GM19395 (cell line): ENCODE measurements at regions not wholly inside any gene's neighbourhood (a gene's known extent, or its start where the extent isn't known, plus 50 kb on each side); places are given as distances from the start of the nearest gene placed in this dataset.

ENCODE experiments used
- ATAC-seq: cut with Tn5 transposase; IDR thresholded peaks from one replicate; pipeline ENCODE4 v1.9.1; 2021; ENCODE audit warnings: mild to moderate bottlenecking, moderate library complexity; ENCODE audit not compliant: unreplicated experiment

DNA sequence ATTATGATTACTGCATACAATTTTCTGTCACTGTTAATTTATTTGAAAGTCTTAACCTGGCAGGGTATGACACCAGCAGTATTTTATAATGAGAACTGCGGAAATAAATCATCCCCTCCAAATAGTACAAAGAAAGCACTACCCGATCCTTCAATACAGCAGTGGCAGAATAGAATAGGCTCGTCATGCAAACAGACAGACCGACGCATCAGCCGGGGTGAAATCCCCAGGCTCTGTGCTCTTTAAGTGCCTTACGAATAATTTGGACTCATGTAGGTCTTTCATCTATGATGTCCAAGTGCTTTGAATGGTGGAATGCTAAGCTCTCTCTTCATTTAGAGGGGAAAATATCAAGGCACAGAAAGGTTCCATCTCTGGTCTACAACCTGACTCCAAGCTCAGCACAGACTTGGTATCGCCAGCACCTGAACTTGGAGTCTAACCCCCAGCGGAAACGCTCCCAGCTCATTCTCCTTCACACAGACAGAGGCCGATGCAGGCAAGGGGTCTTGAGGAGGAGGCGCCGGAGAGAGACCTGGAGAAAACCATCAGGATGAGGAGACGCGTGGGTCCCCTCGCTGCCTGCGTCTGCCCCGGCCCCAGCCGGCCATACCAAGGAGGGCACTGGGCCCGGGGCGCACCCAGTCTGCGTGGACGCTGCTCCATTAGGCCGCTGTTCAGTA lies 568.1 kb upstream of the MKI67 start:
- ATAC-seq, result no peak

DNA sequence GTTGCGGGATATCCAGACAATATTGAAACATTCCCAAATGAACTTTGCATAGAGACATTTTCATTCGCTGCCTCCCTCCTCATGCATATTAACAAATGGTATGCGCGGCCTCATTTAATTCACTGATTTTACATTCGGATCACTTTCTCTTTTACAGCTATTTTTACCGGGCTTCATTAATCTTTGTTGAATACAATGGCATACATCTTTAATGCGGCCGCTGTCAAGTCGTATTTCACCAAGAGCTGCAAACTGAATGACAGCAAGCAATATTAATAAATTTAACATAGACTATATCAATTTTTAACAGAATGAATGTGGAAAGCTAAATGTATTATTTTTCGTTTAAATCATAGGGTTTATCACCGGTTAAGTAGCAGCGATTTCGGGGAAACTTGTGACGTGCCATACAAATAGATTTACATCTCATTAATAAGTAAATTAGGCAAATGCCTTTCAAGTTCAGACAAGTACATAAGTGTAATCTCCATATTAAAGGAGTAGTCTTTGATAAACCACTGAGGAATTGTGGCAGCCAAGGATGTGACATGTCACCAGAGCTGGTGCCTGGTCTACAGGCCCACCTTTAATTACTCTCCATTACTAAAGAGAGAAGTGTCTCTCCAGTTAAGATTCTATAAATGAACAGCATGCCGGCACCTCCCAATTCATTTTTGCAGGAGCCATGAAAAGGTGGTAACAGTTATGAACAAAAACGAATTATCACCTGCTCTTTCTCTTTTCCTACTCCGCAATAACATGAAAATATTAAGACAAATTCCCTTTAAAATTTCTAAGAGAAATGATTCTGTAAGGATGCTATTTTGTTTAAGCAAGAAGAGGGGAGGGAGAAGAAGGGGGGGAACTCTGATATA lies 568.9 kb upstream of the MKI67 start:
- no peak for ATAC-seq

DNA sequence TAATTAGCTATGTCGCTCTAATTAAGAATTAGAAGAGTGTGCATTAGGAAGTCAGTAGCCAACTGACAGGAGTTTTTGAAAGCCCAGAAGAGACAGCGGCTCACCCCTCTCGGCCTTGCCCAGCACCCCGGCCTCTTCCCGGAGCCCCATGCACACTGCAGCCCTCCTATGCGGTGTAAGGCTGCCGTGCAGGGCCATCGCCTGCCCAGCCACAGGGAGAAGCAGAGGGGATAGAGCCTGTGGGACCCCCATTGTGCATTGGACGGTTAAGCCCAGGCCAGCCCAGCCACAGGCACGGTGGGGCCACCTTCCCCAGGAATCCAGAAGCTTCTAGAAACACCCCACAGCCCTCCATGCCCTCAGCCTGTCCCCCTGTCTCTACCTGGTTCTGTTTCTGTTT lies 569.7 kb upstream of the MKI67 start:
- no peak for ATAC-seq

DNA sequence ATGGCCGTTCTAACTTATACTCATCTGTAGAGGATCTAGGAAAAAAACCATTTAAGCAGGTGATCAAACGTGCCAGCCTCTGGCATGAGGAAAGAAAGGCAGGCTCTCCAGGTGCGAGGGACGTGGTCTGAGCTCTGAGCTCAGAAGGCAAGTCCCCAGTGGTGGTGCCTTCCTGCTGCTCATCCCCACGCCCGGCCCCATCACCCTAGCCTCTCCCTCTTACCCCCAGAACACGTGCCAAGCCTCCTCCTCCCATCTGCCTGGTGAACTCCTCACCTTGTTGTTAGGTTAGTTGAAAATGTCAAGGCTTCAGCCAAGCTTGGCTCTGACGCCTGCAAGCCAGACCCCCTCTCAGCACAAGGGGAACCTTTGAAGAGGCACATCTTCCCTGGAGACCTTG lies 571.2 kb upstream of the MKI67 start:
- no peak for ATAC-seq

DNA sequence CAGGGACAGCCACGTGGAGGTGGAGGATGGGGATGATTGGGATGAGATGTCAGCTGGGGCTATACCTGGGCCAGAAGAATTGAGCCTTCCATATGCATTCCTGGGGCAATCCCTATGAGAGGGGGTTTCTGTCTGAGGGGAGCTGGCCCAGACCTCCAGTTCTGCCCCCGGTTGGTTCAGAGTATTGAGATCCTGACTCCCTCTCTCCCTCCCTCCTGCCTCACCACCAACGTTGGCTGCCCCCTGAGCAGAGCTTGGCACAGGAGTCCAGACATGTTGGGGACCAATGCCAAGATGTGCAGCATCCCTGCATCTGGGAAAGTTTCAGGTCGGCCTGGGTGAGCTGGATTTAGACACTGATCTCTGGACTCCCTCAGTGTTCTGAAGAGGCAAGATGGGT lies 575.2 kb upstream of the MKI67 start:
- no peak for ATAC-seq

DNA sequence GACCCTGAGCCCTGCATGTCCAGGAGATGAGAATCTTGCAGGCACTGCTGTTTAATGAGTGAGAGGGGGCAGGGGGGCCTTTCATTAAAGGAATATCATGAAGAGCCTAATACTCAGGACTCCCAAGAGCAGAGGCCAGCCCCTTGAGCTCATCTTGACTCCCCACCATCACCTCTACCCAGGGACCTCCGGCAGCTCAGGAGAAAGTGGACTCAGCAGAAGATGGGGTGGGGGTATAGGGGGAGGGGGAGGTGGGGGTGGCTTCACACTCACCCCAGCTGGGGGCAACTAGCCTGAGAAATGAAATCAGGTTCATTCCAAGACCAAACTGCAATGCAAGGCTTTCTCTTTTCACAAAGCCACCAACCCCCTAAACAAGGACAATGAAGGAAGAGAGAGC lies 575.6 kb upstream of the MKI67 start:
- no peak for ATAC-seq

DNA sequence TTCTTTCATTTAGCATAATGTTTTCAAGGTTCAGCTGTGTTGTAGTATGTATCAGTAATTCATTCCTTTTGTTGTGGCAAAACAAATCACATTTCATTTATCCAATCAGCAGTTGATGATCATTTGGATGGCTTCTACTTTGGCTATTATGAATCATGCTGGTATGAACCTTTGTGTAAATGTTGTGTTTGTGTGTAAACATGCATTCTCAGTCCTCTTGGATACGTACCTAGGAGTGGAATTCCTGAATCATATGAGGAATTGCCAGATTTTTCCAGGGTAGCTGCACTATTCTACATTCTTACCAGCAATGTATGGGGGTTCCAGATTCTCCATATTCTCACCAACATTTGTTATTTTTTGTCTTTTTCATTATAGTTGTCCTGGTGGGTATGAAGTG lies 578.5 kb upstream of the MKI67 start:
- no peak for ATAC-seq

DNA sequence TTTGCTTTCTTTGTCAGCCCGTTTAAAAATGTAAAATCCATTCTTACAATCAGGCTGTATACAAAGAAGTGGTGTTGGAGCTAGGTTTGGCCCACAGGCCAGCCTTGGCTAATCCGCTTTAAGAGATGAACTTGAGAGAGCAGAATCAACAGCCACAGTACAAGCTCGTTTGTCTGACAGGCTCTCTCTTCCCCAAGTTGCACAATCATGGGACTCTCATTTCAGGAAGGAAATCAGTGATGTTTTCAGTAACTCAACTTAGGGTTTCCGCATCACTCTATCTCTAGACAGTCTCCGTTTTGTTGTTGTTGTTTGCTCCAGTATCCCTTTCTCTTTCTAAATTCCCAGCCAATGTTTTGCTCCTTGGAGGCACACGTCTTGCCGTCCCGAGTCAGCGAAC lies 582.0 kb upstream of the MKI67 start:
- no peak for ATAC-seq

DNA sequence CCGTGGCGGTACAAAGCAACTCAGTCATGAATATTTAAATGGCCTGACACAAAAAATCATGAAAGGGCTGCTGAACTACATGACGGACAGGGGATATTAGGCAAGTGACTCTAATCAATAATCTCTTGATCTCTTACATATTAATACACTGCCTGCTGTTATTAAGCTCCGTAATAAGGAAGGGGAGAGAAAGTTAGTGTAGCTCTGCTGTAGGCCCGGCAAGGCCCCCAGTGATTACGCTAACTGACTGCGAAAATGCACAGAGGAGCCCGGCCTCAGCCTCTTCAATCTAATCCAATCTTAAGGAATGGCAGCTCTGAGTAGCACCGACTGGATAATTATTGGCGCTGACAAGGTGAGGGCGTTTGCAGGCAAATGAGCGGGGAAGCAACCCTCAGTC lies 583.5 kb upstream of the MKI67 start:
- no peak for ATAC-seq

DNA sequence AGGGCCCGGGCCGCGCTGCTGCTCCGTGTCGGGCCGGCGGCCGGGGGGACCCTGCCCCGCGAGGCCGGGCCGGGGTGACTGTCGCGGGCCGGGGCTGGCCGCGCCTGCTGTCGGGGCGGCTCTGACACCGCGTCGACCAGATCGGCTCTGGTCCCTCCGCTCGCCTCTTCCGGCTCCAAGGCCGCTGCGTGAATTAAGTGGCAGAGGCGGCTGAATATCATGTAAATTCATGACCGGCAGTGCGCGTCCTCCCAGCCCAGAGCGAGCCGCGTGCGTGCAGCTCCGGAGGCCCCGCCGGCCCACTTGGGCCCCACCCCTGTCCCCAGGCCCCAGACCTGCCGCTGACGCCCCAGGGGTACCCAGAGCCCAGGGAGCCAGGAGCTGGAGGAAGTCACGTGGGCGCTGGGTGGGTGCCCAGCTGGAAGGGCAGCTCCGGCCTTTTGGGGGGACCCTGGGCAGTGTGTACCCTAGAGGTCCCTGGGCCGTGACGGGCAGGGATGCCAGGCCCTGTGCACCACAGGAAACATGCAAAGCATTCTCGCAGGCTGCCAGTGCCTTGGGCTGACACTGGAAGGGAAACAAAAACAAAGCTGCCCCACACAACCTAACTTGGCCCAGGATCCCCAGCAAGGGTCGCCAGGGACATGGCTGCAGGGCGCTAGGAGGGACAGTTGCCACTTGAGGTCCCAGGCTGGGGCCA lies 584.0 kb upstream of the MKI67 start:
- no peak for ATAC-seq

DNA sequence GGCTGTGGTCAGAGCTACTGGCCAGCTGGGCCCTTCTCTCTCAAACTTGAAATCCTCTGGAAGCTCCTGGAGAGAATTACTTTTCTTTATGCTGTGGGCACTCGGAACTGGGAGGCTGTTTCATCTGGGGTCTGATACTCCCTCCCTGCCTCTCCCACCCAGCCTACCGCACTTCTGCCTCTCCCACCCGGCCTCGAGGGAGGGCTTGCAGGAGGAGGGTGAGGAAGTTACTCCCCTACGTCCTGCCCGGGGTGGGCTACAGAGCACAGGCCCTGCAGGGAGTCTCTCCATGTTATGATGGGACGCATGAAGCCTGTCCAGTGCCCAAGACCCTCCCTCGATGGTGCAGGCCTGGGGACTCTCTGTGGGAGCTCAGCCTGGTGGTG lies 584.6 kb upstream of the MKI67 start:
- ATAC-seq, result no peak

DNA sequence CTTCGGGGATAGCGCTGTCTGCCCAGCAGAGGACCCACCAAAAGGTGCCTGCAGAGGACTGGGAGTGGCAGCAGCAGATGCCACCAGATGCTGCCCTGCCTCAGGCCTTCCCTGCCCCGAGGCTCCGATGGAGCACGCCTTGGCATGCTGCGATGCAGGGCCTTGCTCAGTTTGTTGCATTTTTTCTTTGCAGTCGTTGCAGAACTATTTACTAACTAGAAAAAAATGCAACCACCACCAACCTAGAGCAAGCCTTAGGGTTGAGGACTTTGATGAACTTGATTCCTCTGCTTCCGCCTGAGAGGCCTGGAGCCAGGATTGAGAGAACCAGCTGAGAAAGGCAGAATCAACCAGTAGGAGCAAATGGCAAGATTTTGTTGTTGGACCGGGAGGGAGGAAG lies 585.6 kb upstream of the MKI67 start:
- no peak for ATAC-seq

DNA sequence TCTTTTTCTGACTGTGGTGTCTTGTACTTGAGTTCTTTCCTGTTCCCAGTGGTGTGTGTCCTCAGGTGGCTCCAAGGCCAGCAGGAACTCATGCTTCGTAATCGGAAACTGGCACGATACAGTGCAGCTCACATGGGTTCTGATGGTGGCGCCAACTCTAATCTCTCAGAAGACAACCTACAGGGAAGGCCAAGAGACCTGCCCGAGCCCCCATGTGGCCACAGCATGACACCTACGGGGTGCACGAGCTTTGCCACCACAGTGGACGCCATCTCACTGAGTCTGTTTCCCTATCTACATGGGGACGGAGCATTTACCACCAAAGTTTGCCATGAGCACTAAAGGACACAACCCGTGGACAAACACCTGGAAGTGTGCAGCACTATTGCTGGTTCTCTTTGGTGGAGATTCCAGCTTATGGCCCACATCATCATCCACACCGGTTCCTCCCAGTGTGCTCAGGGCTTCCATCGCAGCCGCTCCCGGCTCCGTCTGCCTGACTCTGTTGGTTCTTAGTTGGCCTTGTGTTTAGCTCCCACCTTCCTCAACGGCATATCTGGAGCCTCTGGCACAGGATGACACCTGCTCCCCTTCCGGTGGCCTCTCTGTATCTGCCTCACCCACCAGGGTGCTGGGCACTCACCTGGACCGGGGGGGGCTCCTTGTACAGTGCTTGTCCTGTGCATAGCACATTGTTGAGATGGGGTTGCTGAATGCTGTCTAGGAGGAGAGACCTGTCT lies 586.6 kb upstream of the MKI67 start:
- ATAC-seq, result no peak

DNA sequence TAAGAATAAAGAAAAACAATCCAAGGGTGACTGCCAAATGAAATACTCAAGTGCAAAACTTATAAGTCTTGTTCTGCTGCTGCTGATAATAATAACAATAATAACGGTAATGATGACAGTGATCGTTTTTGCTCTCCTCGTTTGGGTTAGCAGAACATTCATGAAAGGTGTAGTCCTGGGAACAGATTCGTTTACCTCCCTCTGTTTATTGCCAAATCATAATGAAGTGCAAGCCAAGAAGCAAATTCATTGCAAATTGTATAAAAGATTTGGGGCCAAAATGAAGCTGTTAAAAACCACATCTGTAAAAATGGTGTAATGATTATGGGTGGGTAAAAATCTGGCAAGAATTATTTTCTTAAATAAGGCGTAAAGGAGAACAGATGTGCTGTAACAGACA lies 587.2 kb upstream of the MKI67 start:
- ATAC-seq, result no peak

DNA sequence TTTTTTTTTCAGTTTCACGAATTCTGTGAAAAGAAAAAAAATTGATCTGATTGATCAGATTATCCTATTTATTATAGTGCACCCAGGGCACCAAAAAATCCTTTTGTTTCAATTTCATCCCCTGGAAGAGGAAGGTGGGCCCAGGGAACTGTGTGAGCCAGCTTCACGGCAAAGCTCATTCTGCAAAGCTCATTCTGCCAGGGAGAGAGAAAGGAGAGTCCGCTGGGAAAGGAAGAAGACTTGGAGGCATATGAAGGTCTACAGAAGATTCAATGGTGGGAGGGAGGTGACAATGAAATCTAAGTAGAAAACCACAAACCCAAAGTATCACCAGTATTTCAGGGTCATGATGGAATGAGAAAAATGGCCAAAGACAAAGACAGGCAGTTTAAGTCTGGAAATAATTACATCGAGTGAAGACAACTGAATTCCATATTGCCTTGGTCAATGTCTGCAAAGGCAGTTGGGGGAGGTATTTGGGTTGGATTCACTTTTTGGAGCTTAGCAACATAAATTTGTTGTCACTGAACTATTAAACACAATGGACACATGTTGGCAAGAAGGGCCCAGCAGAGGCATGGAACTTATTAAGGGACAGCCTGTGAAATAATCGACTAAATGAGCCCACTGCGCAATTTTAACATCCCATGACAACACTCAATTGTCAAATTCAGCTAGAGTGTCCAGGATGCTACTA lies 587.8 kb upstream of the MKI67 start:
- ATAC-seq, result no peak

DNA sequence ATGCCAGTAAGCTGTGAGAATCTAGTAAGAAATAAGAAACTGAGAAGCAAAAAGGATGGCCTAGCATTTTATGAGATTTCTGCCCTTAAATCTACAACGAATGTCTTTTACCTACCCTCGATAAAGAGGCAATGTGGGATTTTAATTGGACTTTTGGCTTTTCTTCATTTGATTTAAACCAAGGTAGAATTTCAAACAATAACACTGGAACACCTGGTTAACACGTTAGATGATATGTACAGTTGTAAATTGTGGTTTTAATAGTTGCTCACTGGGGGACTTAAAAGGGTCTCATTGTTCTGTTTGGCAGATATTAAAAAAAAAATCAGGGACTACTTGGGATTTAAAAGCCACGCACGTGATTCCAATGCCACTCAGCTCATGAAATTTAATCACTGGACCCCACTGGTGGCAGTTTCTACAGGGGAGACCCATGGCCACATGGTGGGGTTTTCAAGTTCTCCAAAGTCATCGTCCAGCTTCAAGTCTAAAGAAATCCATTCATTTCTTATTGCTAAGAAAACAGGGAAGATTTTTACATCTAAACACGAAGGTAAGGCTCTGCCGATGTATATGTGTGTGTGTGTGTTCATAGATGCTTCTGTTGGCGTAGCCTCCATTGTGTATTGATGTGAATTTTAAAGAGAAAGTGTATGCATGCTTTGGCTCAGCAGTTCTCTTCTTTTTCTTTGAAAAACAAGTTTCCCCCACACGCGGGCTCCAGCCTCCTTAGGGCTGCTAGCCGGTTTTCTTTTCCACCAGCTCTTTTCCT lies 588.6 kb upstream of the MKI67 start:
- no peak for ATAC-seq

DNA sequence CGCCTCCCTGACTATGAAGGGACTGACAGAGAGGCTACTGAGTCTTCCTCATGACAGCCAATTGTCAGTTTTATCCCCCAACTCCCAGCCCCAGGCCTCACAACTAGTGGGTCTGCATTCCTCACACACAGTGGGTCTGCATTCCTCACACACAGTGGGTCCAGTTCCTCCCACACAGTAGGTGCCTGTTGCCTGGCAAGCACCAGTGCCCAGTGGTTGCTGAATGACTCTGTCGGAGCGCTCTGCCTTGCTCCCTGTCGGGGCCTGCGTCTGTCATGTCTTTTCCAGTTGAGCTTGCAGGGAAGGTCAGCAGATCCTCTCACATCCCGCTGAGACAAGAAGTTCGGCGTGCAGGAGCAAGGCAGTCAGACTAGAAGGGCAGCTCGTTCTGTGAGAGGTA lies 590.0 kb upstream of the MKI67 start:
- ATAC-seq, result no peak

DNA sequence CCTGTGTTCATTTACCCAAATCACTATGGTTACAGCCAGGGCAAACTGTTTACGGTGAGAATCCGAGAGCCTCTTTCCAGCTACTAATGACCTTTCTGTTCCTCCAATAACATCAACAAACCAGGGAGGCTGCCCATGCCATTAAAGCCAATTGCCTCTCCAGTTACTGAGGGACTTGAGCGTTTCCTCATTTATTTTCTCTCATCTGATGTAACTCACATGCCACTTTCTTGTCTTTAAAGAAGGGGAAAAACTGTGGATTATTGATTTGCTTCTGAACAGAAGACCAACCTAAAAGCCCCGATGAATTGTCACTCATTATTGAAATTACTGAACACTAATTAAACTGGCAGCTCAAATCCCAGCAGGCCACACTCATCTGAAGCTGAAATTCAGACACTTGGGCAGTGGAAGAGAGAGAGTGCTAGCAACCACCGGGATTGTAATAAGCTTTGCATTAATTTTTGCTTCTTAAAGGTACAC lies 595.8 kb upstream of the MKI67 start:
- no peak for ATAC-seq

DNA sequence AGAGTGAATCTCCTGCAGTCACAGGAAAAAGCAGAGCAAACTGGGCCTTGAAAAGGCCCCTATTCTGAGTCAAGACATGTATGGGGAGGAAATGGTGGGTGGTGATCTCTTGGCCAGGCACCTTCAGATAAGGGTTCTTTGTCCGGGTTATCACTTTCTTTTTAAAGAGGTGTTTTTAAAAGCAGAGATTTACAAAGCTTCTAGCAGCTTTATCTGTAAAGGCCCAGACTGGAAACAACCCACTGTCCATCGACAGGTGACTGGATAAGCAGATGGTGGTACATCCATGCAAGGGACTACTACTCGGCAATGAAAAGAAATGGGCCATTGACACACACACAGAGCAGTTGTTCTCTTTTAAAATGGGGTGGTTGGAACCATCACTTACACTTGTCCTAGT lies 596.7 kb upstream of the MKI67 start:
- no peak for ATAC-seq
